GM21390 (cell line): ENCODE measurements at regions not wholly inside any gene's neighbourhood (a gene's known extent, or its start where the extent isn't known, plus 50 kb on each side); places are given as distances from the start of the nearest gene placed in this dataset.

Experiments
- ATAC-seq: cut with Tn5 transposase; IDR thresholded peaks from one replicate; pipeline ENCODE4 v1.9.1; 2021; ENCODE audit not compliant: unreplicated experiment

GRCh38 chr2:59653164-59653563 lies 900.3 kb downstream of the BCL11A start:
- ATAC-seq = no peak

DNA sequence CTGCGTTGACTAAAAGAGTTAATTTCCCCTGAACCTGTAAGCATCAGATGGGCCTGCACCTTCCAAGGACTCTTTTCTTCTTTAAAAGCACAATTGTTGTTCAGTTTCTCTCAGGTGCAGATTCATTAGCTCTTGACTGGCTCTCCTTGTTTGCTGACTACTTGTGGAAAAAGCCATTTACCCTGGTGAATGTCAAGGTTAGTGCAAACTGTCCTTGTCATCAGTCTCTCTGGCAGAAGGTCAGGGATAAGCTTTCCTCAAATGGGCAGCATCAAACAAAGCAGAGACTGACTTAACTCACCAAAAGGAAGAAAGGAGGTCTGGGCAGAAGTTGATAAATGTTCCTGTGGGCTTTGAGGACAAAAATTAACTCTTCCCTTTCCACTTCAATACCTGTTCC lies 922.7 kb downstream of the BCL11A start:
- ATAC-seq = no peak

DNA sequence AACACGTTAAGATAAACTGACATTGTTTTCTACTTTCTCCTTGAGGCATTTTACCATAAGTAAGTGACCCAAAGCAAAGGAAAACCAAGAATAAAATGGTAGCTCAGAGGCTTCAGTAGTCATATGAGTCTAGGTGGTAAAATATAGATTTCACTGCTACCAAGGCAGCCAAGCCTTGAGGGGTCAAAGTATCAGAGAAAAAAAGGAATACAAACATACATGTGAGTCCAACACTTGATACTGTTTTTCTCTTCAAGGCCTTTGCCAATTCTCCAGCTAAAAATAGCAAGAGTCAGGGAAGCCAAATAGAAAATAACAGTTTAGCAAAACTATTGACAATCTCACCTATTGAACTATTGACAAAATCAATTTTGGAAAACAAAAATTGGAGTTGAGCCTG lies 925.9 kb downstream of the BCL11A start:
- ATAC-seq = no peak

- ATAC-seq = no peak
Measured at GRCh38 chr2:59622599-59623308, 930.7 kb downstream of the BCL11A start.

GRCh38 chr2:59604123-59604522 lies 949.3 kb downstream of the BCL11A start:
- no peak for ATAC-seq

DNA sequence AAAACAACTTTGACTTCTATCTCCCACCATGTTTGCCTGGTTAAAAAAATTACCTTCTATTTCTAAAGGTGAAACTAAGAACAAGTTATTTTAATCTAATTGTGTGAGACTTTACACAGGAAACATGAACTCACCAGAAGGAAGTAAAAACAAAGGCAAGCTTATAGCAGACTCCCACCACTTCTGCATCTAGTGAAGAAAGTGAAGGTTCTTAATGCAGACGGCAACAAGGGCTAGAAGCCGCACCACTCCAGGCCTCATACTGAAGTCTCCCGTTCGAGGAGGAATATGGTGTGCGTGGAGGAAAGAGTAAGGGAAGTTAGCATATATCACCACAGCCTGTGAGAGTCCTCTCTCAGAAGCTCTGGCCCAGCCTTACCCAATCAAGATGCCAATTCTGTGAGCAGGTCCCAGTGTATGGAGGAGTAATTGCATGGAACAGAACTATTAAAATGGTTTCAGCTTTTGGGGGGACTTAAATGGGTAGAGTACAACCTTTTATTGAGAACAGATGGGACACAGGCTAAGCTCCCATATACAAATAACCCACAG lies 958.7 kb downstream of the BCL11A start:
- ATAC-seq = peak; percentile 80

GRCh38 chr2:59590798-59591197 lies 962.7 kb downstream of the BCL11A start:
- ATAC-seq = no peak

DNA sequence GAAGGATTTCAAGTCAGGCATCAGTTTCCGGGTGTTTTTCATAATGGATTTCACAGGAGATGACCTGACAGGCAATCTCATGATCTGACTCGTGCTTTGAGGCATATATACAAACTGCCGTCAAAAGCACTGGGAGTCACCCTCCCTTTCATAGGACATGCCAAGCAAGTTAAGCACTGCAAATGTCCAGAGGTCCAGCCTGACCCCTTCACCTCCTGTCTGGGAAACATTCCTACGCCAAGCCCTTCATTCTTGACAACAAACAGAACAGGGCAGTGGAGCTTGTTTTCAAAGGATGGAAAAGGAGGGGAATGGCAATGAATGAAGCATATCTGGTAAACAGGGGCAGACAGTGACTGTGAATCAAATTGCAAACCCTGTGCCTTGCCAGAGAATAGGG lies 963.6 kb downstream of the BCL11A start:
- no peak for ATAC-seq

DNA sequence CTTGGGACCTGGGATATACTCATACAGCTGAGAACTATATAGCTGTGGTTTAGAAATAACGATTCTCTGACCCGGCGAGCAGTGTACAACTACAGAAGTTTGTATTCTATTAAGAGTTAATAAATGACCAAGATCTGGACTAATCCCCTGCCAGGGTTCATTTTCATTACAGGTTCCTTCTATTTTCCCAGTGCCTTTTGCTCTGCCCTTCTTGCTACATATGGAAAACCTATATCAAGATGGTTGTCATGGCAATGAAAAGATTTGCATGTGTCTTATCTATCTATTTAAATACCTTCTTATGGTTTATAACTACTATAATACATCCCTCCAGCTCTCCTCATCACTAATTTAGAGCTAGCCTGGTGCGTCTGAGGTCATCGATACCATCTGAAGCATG lies 965.2 kb downstream of the BCL11A start:
- no peak for ATAC-seq

DNA sequence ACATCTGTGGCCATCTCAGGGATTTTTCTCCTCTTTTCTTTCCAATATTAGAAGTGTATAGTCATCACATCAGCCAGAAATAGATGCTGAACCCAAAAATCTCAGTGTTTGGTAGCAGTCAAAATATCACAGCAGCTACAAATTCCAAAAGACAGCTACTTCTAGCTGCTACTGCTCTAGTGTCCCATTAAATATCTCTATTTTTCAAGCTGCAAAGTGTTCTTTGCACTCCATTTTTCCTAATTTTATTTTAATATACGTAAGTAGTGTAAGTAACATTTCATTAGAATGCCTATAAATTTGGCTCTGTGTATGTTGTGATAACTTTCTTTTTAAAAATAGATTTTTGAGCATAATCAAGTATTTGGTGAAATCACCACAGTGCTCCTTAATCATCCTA lies 967.3 kb downstream of the BCL11A start:
- ATAC-seq = no peak

DNA sequence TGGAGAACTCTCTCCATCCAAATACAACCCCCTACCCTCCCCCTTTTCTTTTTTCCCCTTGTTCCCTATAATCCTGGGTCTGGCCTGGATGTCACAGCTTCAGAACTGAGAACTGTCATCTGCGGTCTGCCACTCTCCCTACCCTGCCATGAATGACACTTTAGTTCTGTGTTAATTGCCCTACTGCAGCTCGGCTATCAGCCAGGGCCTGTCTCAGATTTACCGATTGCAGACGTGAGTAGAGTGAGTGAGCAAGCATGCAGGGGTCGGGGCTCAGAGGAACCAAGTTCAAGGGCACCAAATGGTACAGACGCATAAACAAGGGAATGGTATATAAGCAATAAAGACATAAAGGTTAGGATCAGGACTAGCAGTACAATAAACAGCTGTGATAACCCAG lies 967.8 kb downstream of the BCL11A start:
- no peak for ATAC-seq

GRCh38 chr2:59584958-59585357 lies 968.5 kb downstream of the BCL11A start:
- ATAC-seq = no peak

DNA sequence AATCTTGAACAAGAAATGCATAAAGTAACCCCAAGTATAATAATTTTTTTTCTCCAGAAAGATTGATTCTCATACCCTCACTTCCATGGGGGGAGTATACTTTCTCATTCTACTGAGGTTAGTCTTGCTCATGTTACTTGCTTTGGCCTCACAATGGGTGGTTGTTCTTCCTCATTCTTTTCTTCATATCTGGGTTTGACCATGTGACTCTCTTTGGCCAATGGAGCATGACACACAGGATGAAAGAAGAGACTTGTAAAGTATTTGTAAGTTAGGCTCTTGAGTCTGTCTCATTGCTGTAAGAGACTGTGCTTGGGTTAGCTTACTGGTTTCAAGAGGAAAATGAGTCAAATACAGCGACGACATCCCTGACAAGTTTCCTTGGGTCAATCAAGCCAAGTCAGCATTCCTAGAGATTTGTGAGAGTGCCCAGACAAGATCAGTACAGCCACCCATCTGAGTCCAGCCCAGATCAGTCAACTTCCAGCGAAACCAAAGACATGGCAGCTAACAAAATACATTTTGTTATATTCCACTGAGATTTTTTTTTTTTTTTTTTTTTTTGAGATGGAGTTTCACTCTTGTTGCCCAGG lies 970.2 kb downstream of the BCL11A start:
- no peak for ATAC-seq

DNA sequence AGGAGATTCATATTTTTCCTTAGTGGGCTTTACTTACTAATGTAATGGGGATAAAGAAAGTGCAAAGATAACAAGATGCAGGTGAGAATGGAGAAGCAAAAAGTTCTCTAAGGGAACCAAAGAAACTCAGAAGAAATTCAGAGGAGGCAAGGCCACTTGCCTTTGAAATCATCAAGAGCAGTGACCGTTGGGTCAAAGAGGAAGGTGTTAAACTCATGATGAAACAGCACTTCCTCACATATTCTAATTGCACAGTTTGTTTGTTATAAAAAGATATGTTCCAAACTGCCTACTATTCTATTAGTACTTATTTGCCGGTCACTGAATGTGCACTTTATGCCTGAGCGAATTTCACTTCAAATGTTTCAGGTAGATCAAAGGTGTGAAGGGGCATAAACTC lies 975.1 kb downstream of the BCL11A start:
- no peak for ATAC-seq

DNA sequence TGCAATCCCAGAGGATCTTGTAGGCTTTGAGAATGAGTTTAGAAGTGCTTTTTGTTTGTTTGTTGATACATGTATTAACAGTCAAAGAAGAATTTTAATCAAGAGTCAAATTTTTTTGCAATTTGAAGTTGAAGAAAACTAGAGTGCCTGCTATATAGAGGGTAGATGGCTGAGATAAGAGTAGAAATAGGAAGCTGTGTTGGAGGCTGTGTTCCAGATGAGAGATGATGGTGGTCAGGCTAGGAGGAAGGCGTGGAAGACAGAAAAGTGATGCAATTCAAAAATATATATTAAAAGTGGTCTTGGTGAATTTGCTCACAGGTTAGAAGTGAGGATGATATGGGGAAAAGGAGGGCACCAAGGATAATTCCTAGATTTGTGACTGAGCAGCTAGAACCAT lies 978.3 kb downstream of the BCL11A start:
- ATAC-seq = no peak

GRCh38 chr2:59572227-59572626 lies 981.2 kb downstream of the BCL11A start:
- ATAC-seq = no peak

DNA sequence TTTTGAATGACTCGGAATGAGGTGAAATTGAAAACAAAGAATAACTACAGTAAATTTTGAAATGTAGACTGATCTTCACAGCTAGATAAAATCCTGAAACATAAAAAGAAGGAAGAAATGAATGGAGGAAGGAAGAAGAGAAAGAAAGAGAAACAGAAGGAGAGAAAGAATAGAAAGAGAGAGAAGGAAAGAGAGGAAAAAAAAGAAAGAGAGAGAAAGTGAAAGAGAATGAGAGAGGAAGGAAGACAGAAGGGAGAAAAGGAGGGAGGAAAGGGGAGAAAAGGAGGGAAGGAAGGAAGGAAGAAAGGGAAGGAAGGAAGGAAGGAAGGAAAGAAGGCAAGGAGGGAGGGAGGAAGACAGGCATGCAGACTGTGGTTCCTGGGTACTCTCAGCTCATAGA lies 982.6 kb downstream of the BCL11A start:
- ATAC-seq = no peak

DNA sequence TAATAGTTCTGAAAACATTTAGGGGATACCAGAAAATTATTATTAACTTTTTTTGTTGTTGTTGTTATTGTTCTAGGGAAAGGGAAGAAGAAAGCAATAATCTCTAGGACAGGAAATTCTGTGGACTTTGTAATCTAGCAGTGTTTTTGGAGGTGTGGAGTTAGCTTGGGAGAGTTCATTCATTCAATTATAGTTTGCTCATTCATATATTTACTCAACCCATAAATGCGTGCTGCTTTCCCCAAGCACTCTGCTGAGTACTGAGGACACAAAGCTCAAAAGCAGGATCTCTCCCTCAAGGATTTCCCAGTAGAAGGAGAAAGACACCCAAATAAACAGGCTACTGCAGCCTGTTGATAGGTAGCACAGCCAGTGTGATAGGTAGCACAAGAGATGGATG lies 984.3 kb downstream of the BCL11A start:
- no peak for ATAC-seq

DNA sequence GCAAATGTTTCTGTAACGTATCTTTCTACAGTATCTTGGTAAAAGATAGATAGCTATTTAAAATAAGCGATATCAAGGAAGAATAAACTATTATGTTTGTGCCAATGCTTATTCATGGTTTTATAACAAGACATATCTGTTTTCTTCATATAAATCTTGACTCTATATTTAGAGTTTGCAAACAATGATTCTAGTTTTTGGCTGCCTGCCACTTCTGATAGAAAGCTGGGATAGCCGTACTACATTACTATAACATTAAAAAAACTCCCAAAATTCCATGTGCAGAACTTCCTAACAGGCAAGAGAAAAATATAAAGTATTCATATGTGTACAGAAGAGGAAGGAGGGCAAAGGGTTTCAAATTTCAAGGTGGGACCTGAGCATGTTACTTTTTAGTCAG lies 985.0 kb downstream of the BCL11A start:
- ATAC-seq = no peak

GRCh38 chr2:59567151-59567550 lies 986.3 kb downstream of the BCL11A start:
- no peak for ATAC-seq

DNA sequence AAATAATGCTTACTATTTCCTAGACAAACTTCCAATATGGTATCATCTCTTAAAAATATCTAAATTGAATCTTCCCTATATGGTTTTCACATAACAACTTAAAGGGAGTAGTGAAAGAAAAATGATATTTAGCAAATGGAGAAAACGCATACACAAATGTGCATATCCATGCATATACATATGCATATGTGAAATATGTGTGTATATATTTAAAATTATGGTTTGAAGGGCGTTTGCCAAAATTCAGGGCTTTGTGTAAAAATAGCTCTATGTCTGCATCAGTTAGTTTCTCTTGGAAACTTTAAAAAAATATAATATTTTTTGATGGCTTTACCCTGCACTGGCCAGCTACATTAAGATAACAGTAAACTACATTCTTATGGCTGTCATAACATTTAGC lies 986.7 kb downstream of the BCL11A start:
- ATAC-seq = no peak

DNA sequence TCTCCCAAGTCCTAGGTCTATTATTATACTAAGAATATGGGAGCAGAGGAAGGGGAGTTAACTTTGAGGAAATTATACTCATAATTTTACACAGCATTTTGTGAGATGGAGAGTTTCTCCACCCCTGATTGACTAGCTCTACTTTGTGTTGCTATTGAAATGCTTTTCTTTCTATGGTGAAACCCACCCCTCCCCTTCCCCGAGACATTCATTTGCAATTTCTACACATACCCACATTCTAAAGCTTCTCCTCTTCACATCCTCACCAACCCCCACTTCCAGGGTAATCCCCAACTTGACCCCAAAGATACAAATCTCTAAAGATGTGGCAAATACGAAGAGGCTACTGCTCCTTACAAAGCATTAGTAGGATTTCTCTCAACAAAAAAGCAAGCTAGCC lies 992.2 kb downstream of the BCL11A start:
- ATAC-seq = no peak

GRCh38 chr2:59560769-59561168 lies 992.7 kb downstream of the BCL11A start:
- no peak for ATAC-seq
